GM18502 (cell line): ENCODE measurements at regions not wholly inside any gene's neighbourhood (a gene's known extent, or its start where the extent isn't known, plus 50 kb on each side); places are given as distances from the start of the nearest gene placed in this dataset.

Source experiments
- ATAC-seq: cut with Tn5 transposase; IDR thresholded peaks from one replicate; pipeline ENCODE4 v1.9.1; 2021; ENCODE audit warnings: mild to moderate bottlenecking; ENCODE audit not compliant: unreplicated experiment, poor library complexity

DNA sequence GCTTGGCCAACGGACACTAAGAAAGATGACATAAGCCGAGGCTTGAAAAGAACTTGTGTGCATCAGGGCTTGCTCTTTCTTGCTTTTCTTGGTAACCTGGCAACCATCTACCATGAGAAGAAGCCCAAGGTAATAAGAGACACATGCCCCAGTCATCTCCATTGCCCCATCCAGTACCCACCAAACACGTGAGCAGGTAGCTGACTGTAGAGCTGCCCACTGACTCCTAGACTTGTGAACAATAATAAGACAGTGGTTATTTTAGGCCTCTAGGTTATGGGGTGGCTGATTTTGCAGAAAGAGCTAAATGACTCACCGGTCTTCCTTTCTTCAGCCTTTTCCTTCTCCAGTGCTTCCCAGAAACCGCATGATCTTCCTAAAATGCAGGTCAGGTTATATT, 105.0 kb upstream of the JUN start:
- no peak for ATAC-seq

DNA sequence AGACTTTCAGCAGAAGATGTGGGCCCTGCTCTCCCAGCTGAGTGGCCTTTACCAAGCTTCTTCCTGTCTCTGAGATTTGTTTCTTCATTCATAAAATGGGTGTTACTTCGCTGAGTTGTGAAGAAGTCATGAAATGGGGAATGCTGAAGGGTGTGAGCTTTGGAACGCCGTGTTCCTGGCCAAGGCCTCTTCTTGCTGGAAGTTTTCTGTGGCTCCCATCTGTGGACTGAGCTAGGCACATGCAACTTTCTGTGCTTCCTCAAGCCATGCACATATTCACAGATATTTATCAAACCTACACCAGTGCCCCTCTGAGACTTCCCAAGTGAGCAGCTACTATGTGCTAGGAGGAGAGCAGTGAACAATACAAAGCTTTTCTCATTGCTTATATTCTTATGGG, 106.3 kb upstream of the JUN start:
- no peak for ATAC-seq

DNA sequence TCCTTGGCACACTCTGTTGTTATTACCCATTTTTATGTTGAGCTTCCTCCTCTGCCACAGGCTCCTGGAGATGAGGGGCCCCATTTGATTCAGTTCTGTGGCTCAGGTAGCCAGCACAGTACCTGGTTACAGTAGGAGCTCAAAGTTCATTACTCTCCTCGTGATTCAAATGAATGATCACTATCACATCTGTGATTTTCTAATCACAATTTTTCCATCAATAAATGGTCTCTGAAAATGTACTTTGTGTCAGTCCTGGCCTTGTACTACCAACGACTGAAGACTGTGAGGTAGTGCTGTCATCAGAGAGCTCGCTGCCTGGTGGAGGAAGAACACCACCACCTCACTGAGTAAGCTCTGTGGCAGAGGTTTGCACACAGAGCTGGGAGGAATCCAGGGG, 106.8 kb upstream of the JUN start:
- no peak for ATAC-seq

DNA sequence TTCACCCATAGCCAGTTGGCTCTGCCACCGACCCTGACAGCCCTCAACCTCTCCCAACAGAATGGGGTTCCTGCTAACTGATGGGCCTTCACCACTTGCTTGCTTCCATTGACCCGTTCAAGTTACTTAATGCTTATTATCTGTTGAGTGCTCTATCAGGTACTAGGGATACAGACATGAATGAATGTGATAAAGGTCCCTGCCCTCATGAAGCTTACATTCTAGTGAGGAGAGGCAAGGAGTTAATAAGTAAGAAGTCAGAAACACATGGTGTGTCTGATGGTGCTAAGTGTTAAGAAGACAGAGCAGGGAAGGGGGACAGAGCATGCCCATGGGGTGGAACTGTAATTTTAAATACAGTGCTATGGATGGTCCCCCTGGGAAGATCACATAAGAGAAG, 107.5 kb upstream of the JUN start:
- no peak for ATAC-seq

DNA sequence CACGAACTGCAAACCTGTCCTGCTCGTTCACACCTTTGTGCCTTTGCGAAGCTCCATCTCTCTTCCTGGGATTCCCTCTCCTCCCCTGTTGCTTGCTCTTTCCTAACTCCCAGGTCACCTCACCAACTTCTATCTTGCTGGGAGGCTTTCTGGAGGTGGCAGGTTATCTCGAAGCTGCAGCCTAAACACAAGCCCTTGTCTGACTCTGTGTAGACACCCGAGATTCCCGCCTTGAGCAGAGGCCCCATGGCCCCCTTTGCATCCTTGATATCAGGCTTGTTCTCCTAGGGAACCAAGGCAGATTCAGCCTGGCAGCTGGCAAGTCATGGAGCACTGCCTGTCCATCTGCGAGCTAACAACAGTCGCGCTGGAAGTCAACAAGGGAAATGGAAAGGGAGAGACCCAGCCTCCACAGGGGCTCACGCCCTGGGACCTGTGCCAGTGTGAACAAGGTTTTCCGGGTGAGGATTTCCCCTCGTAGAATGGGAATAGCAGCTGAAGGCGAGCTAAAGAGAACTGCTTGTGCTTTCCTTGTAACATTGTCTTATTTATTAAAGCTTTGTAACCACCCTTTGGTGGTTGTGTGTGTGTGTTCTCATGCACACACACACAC, 109.5 kb upstream of the JUN start:
- ATAC-seq: no peak

DNA sequence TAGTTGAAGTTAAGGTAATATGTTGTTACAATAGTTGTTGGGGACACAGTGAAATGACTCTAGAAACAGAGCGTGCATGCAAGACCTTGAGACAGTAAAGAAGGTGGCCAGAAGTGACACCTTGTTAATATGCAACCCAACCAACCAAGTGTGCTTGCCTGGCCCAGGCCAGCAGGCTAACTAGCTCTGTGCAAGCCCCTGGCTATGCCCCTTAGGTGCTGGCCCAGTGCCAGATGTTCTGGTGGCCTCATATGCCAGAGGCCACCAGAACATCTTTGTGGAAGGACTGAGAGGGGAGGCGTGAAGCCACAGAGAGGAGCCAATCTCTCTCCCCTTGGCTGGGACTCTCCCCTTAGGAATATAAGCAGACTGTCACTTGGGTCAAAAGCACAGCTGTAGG, 111.2 kb upstream of the JUN start:
- ATAC-seq: no peak

DNA sequence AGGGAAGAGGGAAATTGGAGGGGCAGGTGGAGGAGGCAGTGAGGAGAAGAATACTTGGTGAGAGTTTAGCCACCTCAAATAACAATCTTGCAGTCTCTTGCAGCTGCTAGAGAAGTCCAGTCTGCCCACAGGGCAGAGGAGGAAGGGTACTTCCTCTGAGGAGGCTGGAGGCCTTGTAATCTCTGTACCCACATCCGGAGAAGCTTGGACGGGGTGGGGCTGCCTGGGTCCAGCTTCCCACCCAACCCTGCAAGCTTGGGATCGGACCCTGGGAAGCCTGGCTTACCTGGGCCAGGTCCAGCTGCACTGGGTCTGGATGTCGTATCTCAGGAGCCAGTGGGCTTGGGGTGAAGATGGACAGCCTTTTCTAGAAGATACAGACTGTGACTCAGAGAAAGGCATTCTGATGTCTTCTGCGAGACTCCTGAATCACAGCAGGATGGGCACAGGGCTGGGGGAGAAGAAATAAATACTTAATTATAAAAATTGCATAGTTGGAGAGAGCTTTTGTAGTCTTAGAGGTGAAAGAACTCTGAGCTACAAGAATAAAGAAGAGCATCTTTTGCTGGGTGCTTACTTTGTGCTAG, 111.8 kb upstream of the JUN start:
- no peak for ATAC-seq

DNA sequence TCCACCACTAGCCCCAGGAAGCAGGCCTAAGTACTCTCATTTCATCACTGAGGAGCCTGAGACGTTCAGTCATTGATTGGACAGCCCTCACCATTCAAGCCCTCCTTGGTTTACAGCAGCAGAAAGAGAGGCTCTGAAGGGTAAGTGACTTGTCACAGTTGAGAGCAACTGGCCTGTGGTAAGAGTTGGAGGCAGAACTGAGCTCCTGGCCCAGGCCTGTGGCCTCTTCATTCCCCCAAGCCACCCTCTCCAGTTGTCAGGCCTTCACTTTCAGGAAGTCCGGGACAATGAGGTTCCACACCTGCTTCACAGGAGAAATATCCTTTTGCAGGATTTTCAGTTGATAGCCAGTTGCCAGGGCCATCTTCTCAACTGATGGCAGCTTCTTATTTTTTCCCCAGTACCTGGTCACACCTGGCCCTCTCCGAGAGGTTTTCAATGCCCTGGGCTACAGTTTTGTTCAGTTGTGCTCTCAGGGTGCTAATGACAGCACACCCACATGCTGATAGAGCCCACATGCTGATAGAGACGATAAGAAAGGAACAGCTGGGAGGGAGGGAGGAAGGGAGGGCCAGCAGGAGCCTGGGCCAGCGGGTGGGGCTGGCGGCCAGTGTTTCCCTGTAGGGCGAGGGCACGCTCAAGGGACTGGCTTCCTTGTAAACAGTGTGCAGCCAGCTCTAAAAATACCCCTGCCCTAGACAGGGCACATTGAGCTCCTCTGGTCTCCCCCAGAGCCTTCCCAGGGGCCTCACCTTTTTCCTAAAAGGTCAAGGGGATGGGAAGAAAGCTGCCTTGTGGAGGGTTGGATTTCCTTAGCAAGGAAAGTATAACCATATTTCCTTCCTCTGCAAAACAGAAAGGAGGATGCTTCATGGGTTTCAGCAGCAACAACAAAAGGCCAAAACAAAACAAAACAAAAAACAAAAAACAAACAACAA, 112.7 kb upstream of the JUN start:
- no peak for ATAC-seq

DNA sequence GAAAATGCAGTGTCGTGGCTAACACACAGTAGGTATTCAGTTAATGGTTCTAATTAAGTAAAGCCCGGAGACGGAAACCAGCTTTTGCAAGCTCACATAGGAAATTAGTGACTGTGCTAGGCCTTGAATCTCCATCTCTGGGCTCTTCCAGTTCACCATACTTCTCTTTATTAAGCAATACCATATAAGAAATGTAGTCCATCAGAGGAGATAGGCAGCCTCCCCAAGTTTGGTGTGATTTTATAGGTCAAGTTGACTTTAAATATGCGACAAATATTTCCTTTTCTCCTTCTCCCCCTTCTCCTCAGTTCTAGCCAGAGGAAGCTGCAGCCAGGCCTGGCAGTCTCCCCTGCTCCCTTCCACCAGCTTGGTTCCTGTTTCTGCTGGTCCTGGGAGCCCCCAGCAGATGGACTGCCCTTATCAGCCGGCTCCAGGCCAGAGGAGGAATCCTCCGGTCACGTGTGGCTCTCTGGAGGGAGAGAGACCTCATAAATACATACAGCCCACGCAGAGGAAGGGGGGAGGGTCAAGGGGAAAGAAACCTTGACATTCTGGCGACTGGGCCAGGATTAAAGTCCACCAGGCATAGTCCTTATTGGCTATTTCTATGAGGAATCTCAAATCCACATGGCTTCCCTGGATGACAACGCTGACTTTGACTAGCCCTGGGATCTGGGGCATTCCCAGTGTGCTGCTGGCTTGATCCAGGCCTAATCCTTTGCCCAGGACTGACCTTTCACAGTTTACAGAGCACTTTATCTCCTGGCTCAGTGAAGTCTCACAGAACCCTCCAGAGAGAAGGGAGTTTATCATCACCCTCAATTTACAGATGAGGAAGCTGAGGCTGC, 115.1 kb upstream of the JUN start:
- no peak for ATAC-seq

DNA sequence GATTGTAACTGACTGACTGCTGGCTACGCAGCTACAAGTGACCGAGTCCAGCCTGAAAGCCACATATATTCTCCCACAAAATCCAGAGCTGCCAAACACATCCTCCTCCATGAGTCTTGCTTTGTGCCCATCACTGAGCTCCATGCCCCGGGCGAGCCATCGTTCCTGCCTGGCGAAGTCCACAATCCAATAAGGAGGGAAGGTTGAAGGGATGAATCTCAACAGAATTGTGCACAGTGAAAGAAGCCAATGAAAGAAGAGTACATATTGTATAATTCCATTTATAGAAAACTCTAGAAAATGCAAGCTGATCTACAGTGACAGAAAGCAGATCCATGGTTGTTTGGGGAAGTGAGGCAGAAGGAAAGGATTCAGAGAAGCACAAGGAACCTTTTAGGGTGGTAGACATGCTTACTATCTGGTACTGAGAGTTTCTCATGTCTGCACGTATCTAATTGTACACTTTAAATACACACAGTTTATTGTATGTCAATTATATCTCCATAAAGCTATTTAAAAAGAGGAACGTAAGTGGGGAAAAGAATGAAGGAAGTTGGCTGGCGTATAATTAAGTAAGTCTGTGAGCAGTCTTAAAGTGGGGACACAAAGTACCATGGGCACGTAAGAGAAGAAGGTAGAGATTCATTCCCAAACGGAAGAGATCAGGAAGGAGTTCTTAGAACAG, 115.9 kb upstream of the JUN start:
- ATAC-seq: no peak

DNA sequence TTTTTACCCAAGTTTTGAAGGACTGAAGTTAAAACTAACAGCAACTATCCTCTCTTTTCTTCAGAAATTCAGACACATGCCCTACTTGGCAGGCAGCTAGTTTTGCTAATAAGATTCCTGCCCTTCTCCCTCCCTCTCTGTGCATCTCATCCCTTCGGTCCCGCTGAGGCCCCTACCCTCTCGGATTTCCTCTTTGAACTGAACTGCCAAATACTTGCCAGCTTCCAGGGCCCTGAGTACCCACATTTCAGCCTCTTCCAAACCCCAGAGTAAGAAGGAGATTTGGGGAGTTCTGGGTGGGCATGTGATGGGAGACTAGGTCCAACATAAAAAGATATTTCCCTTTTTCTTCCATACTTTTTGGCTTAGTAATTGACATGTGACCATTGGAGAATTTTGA, 116.5 kb upstream of the JUN start:
- no peak for ATAC-seq

DNA sequence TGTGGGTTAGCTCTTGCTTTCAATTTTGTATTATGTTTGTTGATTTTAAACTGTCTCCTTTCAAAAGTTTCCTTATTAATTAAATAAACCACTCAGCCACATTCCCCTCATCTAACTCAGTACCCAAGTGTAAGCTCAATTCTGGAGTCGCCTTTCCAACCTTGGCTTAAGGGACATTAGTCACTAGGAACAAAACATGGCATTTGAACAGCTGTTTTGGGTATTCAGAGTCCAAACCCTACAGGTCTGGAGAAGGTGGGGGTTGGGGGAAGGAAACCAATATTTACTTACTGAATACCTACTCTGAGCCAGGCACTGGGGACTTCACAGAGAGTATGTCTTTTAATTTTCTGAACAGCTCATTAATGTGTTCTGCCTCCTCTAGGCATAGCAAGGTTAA, 117.2 kb upstream of the JUN start:
- ATAC-seq: no peak

DNA sequence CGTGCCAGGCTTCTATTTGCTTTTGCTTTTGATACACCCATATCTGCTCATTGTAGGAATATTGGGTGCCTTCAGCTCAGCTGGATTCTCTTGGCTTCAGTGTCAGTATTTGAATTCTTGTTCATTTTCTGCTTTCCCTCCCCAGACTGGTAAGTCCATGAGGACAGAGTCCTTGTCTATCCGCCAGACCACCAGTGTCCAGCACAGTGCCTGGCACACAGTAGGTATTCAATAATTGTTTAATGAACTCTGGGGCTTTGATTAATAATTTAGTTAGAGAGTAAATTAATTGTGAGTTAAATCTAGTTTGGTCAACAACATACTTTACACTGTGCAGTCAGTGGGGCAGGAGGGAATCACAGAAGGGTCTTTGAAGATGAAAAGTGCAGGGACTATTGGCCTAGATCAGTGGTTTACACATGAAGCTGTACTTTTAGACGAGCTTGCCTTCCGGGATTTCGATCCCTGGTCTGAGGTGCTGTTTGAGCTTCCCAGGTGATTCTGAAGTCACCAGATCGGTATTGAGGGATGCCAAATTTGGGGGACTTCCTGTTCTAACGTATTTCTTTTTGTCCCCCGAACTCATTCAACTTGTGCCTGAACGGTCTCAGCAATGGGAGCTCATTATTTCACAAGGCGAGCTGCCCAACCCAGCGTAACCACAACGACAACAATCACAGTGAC, 119.1 kb upstream of the JUN start:
- no peak for ATAC-seq

DNA sequence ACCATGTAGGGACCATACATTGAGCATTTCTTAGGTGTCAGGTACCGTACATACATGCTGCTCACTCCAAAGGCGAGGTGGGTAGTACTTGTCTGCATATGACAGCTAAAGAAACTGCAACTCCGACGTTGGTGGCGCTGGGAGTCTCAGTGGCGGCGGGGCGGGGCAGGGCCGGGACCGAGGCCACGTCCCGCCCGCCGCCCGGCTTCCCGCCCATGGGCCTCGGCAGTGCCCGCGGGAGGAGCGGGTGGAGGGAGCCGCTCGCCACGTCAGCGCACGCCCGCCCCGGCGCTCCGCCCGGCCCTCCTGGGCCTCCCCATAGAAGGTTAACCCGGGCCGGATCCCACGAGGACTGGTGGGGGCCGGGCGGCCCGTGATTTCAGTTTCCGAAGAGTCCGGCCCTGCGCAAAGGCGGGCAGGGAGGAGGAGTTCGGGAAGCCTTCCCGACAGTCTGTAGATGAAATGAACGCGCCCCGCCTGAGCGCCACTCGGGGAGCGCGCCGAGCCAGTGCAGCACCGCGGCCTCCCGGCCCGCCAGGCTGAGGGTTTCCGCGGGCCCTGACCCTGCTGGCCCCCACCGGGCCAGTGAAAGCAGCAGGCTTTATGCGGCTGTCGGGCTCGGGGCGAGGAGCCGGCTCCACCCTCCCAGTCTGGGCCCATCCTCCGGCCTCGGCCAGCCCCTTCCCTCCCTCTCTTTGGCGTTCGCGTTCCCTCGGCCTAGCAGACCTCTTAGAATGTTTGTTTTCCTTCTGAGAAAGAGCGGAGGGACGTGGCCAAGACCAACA, 119.9 kb upstream of the JUN start:
- ATAC-seq: peak; percentile 89

DNA sequence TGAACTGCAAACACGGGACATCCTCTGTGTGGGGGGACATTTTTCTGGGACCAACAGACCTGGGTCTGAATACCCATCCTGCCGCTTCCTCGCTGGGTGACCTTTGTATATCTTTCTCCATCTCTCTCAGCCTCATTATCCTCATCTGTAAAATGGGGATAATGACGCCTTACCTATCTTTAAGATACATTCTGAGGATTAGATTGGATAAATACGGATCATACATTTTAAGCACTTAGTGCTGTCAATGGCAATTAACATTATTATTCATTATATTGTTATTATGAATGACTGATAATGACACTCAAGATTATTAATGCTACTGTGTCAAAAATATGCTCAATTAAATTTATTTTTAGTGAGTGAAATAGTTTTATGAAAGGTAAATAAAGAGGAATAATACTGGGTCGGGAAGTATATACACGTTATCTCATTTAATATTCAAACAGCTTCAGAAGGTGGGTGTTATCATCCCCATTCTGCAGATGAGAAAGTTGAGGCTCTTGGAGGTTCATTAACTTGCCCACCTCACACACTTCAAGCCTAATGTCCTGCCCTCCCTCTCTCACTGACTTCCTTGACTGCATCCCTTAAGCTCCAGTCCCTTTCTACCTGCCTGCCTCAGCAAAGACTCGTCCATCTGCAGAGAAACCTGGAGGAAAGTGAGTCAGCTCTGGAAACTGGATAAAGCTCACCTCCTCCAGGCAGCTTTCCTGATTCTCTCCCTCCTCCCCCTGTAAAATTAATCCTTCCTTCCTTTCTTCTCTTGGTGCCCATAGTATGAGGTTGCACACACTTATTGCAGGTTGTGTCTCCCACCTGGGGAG, 120.7 kb upstream of the JUN start:
- ATAC-seq: no peak

DNA sequence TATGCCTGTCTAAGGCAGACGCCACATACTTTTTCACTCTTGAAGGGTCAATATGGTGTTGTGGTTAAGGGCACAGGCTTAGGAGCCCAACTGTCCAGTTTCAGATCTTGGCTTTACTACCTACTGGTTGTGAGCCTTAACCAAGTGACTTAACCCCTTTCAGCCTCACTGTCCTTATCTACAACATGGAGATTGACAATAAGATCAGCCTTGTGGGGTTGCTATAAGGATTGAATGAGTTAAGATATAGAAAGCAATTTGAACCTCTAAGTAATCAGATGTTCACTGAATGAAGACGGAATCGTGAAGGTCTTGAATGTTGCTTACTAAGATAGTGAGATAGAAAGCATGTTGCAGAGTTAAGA, 121.3 kb upstream of the JUN start:
- ATAC-seq: no peak

DNA sequence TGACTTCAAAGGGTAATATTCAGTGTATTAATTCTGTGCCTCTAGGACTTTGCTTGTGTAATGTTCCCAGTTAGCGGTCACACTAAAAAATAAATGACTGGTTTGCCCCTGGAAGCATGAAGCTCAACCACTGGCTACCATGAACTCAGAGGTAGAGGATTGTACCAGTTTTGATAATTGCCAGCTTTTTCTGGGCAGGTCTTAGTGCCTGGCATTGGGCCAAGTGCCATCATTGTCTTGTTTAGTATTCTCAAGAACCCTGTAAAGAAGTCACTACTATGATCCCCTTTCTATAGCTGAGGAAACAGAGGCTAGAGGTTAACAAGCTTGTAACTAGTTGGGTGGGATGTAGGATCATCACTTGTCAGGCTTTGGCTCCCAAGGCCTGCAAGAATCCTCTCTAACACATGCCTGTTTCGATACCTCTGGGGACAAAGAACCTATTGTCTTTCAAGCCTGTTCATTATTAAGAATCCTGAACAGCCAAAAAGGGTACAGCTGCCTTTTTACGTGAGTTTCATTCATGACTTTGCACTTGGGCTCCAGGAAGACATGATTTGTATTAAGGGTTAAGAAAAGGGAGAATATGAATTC, 121.9 kb upstream of the JUN start:
- no peak for ATAC-seq

DNA sequence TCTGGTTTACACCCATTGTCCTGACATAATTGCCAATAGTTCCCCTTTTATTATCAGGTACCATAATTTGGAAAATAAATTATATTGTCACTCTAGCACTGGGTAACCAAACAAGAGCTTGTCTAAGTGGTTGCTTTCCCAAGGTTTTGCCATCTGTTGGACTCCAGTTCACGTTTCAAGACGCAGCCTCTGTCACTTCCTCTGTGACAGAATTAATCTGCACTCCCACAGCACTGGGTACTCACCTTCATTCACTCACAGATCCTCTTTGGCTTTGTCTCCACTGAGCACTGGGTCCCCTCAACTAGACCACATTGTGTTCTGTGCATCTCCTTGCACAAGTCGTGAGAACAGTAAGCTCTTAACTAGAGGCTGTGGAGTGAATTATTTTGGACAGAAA, 123.6 kb upstream of the JUN start:
- ATAC-seq: no peak
